ENCODE measurements at regions not wholly inside any gene's neighbourhood (a gene's known extent, or its start where the extent isn't known, plus 50 kb on each side); places are given as distances from the start of the nearest gene placed in this dataset.

GRCh38 chr12:114136631-114137030 lies 170.5 kb upstream of the RBM19 start:
- H3K9me3 ChIP-seq (ENCODE audit: control insufficient read depth, low read depth, low read length): no peaks in the 10 kb centered on the region
- no peak overlapping the region for H2AFZ ChIP-seq (ENCODE audit: low read length)
- H2BK15ac ChIP-seq (ENCODE audit: low read depth, low read length): no peak overlapping the region
- no peak overlapping the region for H3T11ph ChIP-seq (ENCODE audit: low read length)
- no peaks in the 10 kb centered on the region for H3K79me2 ChIP-seq (ENCODE audit: insufficient read depth, low read length)
- no peaks in the 10 kb centered on the region for H3K36me3 Mint-ChIP-seq (ENCODE audit: insufficient read depth in 1 of 3, low read depth in 3 of 3)
- no peak overlapping the region for H2BK20ac ChIP-seq (ENCODE audit: low read depth, low read length, poor library complexity, severe bottlenecking)
- WGBS (ENCODE audit: extremely low coverage, insufficient read length, low lambda C conversion rate): no CpG with 5 or more reads among the region's 3 CpGs
- no peaks in the 10 kb centered on the region for H4K20me1 ChIP-seq (ENCODE audit: control insufficient read depth, insufficient read depth, insufficient read length)
- no peak overlapping the region for H2BK5ac ChIP-seq (ENCODE audit: insufficient read length, low read length)
- no peak overlapping the region for H4K91ac ChIP-seq (ENCODE audit: insufficient read length, low read depth, low read length)
- no peak overlapping the region for H2BK12ac ChIP-seq (ENCODE audit: insufficient read length, low read depth, low read length)
- H3K9ac ChIP-seq (ENCODE audit: extremely low read depth, insufficient read length, low read length): no peak overlapping the region
- no peak overlapping the region for H3K27ac ChIP-seq (ENCODE audit: insufficient read length, low read depth, low read length)
- no peak overlapping the region for H3K56ac ChIP-seq (ENCODE audit: insufficient read length, low read depth, low read length)
- no peak overlapping the region for H2AK5ac ChIP-seq (ENCODE audit: insufficient read length, low read length)
- no peak overlapping the region for H3K23ac ChIP-seq (ENCODE audit: insufficient read length, low read depth, low read length)
- H3K9me3 Mint-ChIP-seq: no peaks in the 10 kb centered on the region; a peak in 1 of 5 replicates
- H3K4me2 ChIP-seq (ENCODE audit: insufficient read depth, insufficient read length, low read length): no peak overlapping the region
- no peaks in the 10 kb centered on the region for H3K23me2 ChIP-seq (ENCODE audit: insufficient read length, low read depth, low read length, poor library complexity, severe bottlenecking)
- H3K4me1 Mint-ChIP-seq: peaks cover 8 to 14% of the 10 kb centered on the region in 2 experiments
- no peaks in the 10 kb centered on the region for H3K4me1 ChIP-seq (ENCODE audit: insufficient read depth, low read length)
- H3K18ac ChIP-seq (ENCODE audit: insufficient read length, low read depth, low read length): no peak overlapping the region
- no peaks in the 10 kb centered on the region; the same call in 1 of the 2 replicates for H3K27me3 ChIP-seq (ENCODE audit: insufficient read depth, low read length)
- no peak for DNase-seq
- H3K27ac Mint-ChIP-seq: no peak overlapping the region
- H4K8ac ChIP-seq (replicated peaks; ENCODE audit: insufficient read length, low read depth, low read length): no peak overlapping the region
- H3K27me3 Mint-ChIP-seq (ENCODE audit: low read depth): peaks cover 81% of the 10 kb centered on the region
- H2BK120ac ChIP-seq (ENCODE audit: low read depth, low read length, poor library complexity, severe bottlenecking): no peak overlapping the region
- H4K5ac ChIP-seq (ENCODE audit: insufficient read length, low read depth, low read length): no peak overlapping the region
- H3K14ac ChIP-seq (ENCODE audit: insufficient read depth, low read length): no peak overlapping the region
- H3K79me1 ChIP-seq (ENCODE audit: insufficient read depth, low read depth, low read length, poor library complexity, severe bottlenecking): no peaks in the 10 kb centered on the region
- no peak overlapping the region for H3K4ac ChIP-seq (ENCODE audit: low read depth, low read length)
- no peak for TF ChIP-seq CTCF (conservative IDR thresholded peaks at IDR 0.05)
- no peak overlapping the region for H3K4me3 Mint-ChIP-seq
